Epithelial cell of proximal tubule (primary cell): ENCODE measurements at regions not wholly inside any gene's neighbourhood (a gene's known extent, or its start where the extent isn't known, plus 50 kb on each side); places are given as distances from the start of the nearest gene placed in this dataset.

Experiments used
- DNase-seq: peaks from one replicate; pipeline ENCODE4 v3.0.0-alpha.2; 2011; ENCODE audit warnings: low read depth
- H3K4me3 ChIP-seq: 2 replicates; pipeline ENCODE4 v1.5.1; 2011; ENCODE audit warnings: low read depth, mild to moderate bottlenecking, low read length
- TF ChIP-seq, protein P1 (sequence below): conservative IDR thresholded peaks from 2 replicates; pipeline ENCODE4 v1.5.1; 2012; ENCODE audit warnings: low read depth, mild to moderate bottlenecking, low read length

DNA sequence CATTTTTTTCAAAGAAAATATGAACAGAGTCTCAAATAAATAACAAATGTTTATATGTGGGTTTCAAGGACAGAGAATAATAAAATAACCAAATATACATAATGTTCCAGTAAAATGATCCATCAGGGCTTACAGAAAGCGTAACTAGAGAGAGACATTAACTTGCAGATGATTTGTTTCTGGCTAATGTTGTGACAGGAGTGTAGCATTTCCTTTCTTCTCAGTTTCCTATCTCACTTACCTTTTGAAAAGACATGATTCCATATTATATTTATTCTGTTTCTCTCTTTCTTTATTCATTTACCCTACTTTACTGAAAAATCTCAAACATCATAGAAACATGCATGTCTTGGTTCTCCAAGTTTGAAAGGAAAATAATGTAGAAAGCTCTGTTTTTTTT lies 451.3 kb upstream of the CDH9 start:
- DNase-seq, result no peak
- TF ChIP-seq, protein P1, sequence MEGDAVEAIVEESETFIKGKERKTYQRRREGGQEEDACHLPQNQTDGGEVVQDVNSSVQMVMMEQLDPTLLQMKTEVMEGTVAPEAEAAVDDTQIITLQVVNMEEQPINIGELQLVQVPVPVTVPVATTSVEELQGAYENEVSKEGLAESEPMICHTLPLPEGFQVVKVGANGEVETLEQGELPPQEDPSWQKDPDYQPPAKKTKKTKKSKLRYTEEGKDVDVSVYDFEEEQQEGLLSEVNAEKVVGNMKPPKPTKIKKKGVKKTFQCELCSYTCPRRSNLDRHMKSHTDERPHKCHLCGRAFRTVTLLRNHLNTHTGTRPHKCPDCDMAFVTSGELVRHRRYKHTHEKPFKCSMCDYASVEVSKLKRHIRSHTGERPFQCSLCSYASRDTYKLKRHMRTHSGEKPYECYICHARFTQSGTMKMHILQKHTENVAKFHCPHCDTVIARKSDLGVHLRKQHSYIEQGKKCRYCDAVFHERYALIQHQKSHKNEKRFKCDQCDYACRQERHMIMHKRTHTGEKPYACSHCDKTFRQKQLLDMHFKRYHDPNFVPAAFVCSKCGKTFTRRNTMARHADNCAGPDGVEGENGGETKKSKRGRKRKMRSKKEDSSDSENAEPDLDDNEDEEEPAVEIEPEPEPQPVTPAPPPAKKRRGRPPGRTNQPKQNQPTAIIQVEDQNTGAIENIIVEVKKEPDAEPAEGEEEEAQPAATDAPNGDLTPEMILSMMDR, result no peak
- no peak overlapping the region for H3K4me3 ChIP-seq

DNA sequence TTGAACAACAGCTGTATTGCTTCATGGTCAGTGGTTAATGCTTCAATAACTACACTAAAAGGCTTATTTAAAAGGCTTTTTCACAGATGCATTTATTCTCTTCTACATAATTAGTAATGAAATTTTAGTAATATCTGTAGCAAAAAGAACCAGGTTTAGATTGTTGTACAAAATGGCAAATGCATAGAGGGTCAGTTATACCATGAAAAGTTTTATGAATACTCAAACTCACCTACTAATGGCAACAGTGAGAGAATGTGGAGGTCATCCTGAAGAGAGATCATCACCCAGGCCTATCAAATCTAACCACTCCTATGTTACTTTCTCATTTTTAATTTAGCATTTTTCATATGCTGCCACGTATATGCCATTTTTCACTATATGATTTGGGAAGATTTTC lies 444.3 kb upstream of the CDH9 start:
- no peak overlapping the region for H3K4me3 ChIP-seq
- no peak for DNase-seq
- TF ChIP-seq, protein P1, result no peak

DNA sequence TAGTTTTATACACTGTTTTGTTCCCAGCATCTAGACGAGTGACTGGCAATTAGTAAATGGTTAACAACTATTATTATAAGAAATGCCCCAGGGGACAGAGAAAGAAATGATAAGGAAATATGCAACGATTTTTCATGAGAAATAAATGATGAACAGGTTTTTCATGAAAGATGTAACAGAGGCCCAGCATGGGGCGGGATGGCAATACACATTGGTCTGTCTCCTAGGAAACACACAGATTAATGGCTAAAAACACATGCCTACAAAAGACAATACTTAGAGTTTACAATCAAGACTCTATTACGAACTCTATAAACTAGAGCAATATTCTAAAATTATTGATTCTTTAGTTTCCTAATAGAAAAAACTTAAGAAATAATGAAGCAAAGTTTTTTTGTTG lies 441.5 kb upstream of the CDH9 start:
- no peak overlapping the region for H3K4me3 ChIP-seq
- TF ChIP-seq, protein P1, result no peak
- DNase-seq, result no peak

DNA sequence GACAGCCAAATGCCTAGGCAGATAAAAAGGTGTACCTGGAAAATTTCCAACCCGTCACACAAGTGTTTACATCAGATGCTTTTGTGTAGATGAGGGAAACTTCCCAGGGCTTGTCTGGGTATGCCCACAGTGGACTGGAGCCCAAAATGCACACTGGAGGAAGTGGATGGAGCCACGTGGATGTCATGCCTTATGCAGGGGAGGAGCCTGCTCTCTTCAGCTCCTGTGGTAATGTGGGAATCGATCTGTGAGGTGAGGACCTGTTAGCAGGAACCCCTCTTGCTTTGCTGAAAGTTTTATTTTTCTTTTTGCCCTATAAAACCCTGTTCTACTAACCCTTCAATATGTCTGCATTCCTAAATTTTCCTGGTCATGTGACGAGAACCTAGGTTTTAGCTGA lies 439.2 kb upstream of the CDH9 start:
- no peak overlapping the region for H3K4me3 ChIP-seq
- TF ChIP-seq, protein P1, result no peak
- no peak for DNase-seq

DNA sequence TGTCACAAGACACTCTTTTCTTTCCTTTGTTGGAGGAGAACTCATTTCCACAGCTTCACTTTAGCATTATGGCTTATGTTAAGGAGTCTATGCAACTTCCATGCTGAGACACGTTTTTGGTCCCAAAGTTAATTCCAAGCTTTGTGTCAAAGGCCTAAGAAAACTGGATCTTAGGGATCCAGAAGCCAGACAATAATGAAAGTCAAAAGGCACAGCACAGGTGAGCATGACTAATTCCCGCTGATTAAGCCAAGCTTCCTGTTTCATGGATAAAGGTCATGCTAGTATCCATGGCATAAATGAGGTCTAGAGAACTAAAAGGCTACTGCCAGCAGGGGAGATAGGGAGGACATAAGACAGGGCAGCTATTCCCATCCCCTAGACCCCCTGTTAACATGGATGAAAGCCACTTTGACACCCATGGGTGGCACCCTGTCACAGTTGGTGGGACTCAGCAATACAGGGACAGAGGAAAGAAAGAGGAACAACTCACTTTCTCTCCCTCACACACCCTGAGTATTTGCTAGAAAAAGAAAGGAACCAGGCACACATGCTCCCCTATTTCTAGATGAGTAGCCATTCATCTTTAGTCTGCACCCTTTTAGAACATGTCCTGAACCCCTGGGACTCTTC lies 438.1 kb upstream of the CDH9 start:
- TF ChIP-seq, protein P1, result no peak
- no peak for DNase-seq
- H3K4me3 ChIP-seq, result no peak overlapping the region

DNA sequence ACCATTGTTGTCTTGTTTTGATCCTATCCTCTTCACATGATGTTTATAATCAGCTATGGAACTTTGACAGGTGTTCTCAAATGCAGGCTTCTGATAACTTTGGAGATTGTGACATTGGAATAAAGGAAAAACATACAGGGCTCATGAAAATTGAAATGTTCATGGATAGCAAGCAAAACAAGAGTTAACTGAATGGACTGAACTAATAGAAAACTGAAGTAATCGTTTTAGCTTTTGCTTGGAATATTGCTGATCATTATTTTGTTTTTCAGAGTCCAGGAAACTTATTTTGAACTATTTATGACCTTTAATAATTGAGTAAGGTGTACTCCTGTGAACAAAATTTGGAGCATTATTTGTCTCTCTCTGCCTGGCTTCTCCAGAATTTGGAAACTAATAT lies 436.7 kb upstream of the CDH9 start:
- DNase-seq, result no peak
- TF ChIP-seq, protein P1, result no peak

DNA sequence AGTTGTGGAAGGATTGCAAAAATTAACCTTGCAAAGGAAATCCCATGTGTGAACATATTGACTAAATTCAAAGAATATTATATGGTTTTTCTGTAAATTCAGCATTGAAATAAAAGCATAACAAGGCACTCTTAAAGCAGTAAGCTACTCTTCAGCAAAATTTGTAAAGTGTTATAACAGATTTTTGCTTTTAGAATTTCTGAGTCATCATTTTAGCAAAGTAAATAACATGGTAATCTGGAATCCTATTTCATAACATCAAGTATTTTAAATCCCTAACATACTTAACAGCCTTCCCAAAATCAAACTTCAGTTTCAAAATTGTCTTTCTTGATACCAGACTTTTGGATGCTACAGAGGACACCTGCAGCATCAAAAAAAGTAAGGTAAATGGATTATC lies 436.0 kb upstream of the CDH9 start:
- DNase-seq, result no peak
- TF ChIP-seq, protein P1, result no peak
- no peak overlapping the region for H3K4me3 ChIP-seq

More for the DNA sequence above, 436.7 kb upstream of the CDH9 start:
- H3K4me3 ChIP-seq, result no peak overlapping the region
